Upper lobe of left lung (tissue), 6 donors: ENCODE measurements at regions not wholly inside any gene's neighbourhood (a gene's known extent, or its start where the extent isn't known, plus 50 kb on each side); places are given as distances from the start of the nearest gene placed in this dataset.
A peak's percentile ranks its signal among the peaks of the same experiment; 100 is the strongest.

ENCODE experiments used
- ATAC-seq, 2 donors: fragments of 200-7000 bp; cut with Tn5 transposase; one replicate each; pipeline ENCODE4 v1.9.1; 2022; ENCODE audit warnings: mild to moderate bottlenecking in 2 of 2, moderate library complexity in 2 of 2; ENCODE audit not compliant: low FRiP score in 2 of 2
- DNase-seq, 2 donors: peaks; one replicate each; pipeline ENCODE4 v3.0.0-alpha.2; 2019 to 2020
- H3K27ac ChIP-seq, 4 donors: fragments of 200-600 bp; sonication (generic); one replicate each; pipeline ENCODE4 v1.5.1; 2016 to 2019
- H3K27me3 ChIP-seq, 4 donors: fragments of 200-600 bp; sonication (generic); one replicate each; pipeline ENCODE4 v1.5.1; 2017 to 2019
- H3K36me3 ChIP-seq, 4 donors: fragments of 200-600 bp; sonication (generic); one replicate each; pipeline ENCODE4 v1.5.1; 2016 to 2019
- H3K4me1 ChIP-seq, 4 donors: fragments of 200-600 bp; sonication (generic); one replicate each; pipeline ENCODE4 v1.5.1; 2018 to 2019
- H3K4me3 ChIP-seq, 4 donors: fragments of 200-600 bp; sonication (generic); one replicate each; pipeline ENCODE4 v1.5.1; 2017 to 2019; ENCODE audit warnings: mild to moderate bottlenecking in 2 of 4, moderate library complexity in 1 of 4
- H3K9me3 ChIP-seq, 4 donors: fragments of 200-600 bp; sonication (generic); one replicate each; pipeline ENCODE4 v1.5.1; 2018 to 2019
- CTCF ChIP-seq, 6 experiments: fragments of 450-650 bp in 4 of 6; fragments of 200-600 bp in 2 of 6; sonication (generic) in 2 of 6; IDR thresholded peaks; one replicate each; pipeline ENCODE4 v1.5.1; 2016 to 2019; ENCODE audit warnings: antibody characterized with exemption in 6 of 6
- EP300 ChIP-seq, 4 donors: sonication (generic); formaldehyde crosslinking; IDR thresholded peaks; one replicate each; pipeline ENCODE4 v1.5.1; 2017; ENCODE audit warnings: antibody characterized with exemption in 4 of 4, control low read depth in 2 of 4
- POLR2A ChIP-seq, 4 donors: fragments of 450-650 bp; IDR thresholded peaks; one replicate each; pipeline ENCODE4 v1.5.1; 2016 to 2017; ENCODE audit warnings: antibody characterized with exemption in 4 of 4, mild to moderate bottlenecking in 2 of 4
- POLR2AphosphoS5 ChIP-seq, 2 donors: sonication (generic); formaldehyde crosslinking; IDR thresholded peaks; one replicate each; pipeline ENCODE4 v1.5.1; 2017; ENCODE audit warnings: antibody characterized with exemption in 2 of 2
- WGBS, 2 donors: methylation state at CpG; one replicate each; pipeline ENCODE4 v1.1.5; 2017 to 2018; 5-methylcytosine and 5-hydroxymethylcytosine counted together
- donor health status: DM: no; HTN: no; CAD: no; lungs with moderate emphysema.
- donor health status: DM: no; HTN: yes; CAD: no; lungs with severe emphysema.

- Histone ChIP-seq H3K4me3 (no peak overlapping the region), H3K9me3 (no peaks in the 10 kb centered on the region), H3K27me3 (no peaks in the 10 kb centered on the region), H3K36me3 (no peaks in the 10 kb centered on the region), H3K27ac (no peak overlapping the region), H3K4me1 (no peaks in the 10 kb centered on the region)
- 42 to 48% methylated on average over 2 of the region's 2 CpGs for WGBS, 2 donors
- DNase-seq: no peak
- ATAC-seq: no peak
- TF ChIP-seq CTCF (IDR thresholded peaks at IDR 0.05): no peak
- TF ChIP-seq POLR2A (IDR thresholded peaks at IDR 0.05): no peak
- TF ChIP-seq POLR2AphosphoS5 (IDR thresholded peaks at IDR 0.05): no peak
- no peak for TF ChIP-seq EP300 (IDR thresholded peaks at IDR 0.05)
Observed at GRCh38 chr2:226431288-226431948, 368.2 kb downstream of the IRS1 start.

- TF ChIP-seq POLR2AphosphoS5 (IDR thresholded peaks at IDR 0.05): no peak
- no peak for TF ChIP-seq POLR2A (IDR thresholded peaks at IDR 0.05)
- no peak for TF ChIP-seq CTCF (IDR thresholded peaks at IDR 0.05)
- TF ChIP-seq EP300 (IDR thresholded peaks at IDR 0.05): no peak
- no peaks in the 10 kb centered on the region for H3K36me3 ChIP-seq
- no peak for ATAC-seq
- H3K27me3 ChIP-seq: no peaks in the 10 kb centered on the region
- H3K27ac ChIP-seq: no peak overlapping the region
- H3K4me1 ChIP-seq: peaks cover 0 to 5% (median 1%) of the 10 kb centered on the region in 4 donors
- no peaks in the 10 kb centered on the region for H3K9me3 ChIP-seq
- no peak for DNase-seq
- no peak overlapping the region for H3K4me3 ChIP-seq
- 74 to 81% methylated on average over 2 of the region's 2 CpGs for WGBS, 2 donors
Observed at GRCh38 chr2:226429476-226429875, 370.1 kb downstream of the IRS1 start.

- Histone ChIP-seq H3K36me3 (no peaks in the 10 kb centered on the region), H3K4me1 (peaks cover 11 to 16% (median 12%) of the 10 kb centered on the region in 4 donors), H3K27ac (no peak overlapping the region), H3K27me3 (no peaks in the 10 kb centered on the region), H3K9me3 (no peaks in the 10 kb centered on the region), H3K4me3 (no peak overlapping the region)
- DNase-seq (no peak), ATAC-seq (peak in 1 of 2 donors; percentile 31)
- WGBS, 2 donors: 94 to 95% methylated on average over 7 of the region's 7 CpGs
- no peak for TF ChIP-seq POLR2AphosphoS5 (IDR thresholded peaks at IDR 0.05)
Observed at GRCh38 chr2:226427538-226428307, 371.9 kb downstream of the IRS1 start.

GRCh38 chr2:226426292-226426736 is 373.3 kb downstream of the IRS1 start:
- H3K4me3 ChIP-seq: no peak overlapping the region
- no peaks in the 10 kb centered on the region for H3K9me3 ChIP-seq
- DNase-seq: no peak
- 63 to 72% methylated on average over 5 of the region's 5 CpGs for WGBS, 2 donors
- no peak for TF ChIP-seq EP300 (IDR thresholded peaks at IDR 0.05)
- no peak for TF ChIP-seq POLR2A (IDR thresholded peaks at IDR 0.05)
- no peak for TF ChIP-seq CTCF (IDR thresholded peaks at IDR 0.05)
- no peak for TF ChIP-seq POLR2AphosphoS5 (IDR thresholded peaks at IDR 0.05)
- H3K27ac ChIP-seq: no peak overlapping the region
- H3K27me3 ChIP-seq: no peaks in the 10 kb centered on the region
- H3K36me3 ChIP-seq: no peaks in the 10 kb centered on the region
- no peak for ATAC-seq
- peaks cover 11 to 16% (median 12%) of the 10 kb centered on the region in 4 donors for H3K4me1 ChIP-seq

- DNase-seq: no peak
- TF ChIP-seq CTCF (IDR thresholded peaks at IDR 0.05): no peak
- TF ChIP-seq POLR2A (IDR thresholded peaks at IDR 0.05): no peak
- TF ChIP-seq EP300 (IDR thresholded peaks at IDR 0.05): no peak
- no peak for TF ChIP-seq POLR2AphosphoS5 (IDR thresholded peaks at IDR 0.05)
- peaks cover 11 to 16% (median 12%) of the 10 kb centered on the region in 4 donors for H3K4me1 ChIP-seq
- H3K27me3 ChIP-seq: no peaks in the 10 kb centered on the region
- no peak for ATAC-seq
- H3K27ac ChIP-seq: no peak overlapping the region
- H3K9me3 ChIP-seq: no peaks in the 10 kb centered on the region
- H3K4me3 ChIP-seq: no peak overlapping the region
- H3K36me3 ChIP-seq: no peaks in the 10 kb centered on the region
- 71 to 80% methylated on average over 3 of the region's 3 CpGs for WGBS, 2 donors
Observed at GRCh38 chr2:226424971-226425370, 374.6 kb downstream of the IRS1 start.
